ENCODE measurements at regions not wholly inside any gene's neighbourhood (a gene's known extent, or its start where the extent isn't known, plus 50 kb on each side); places are given as distances from the start of the nearest gene placed in this dataset.

- Histone ChIP-seq H2BK15ac (ENCODE audit: low read length) (no peak overlapping the region), H3K56ac (replicated peaks; ENCODE audit: insufficient read length, low read depth, low read length) (no peak overlapping the region), H2AFZ (ENCODE audit: low read length) (no peak overlapping the region), H4K91ac (replicated peaks; ENCODE audit: insufficient read length, low read length) (no peak overlapping the region), H2AK5ac (ENCODE audit: low read depth, low read length) (peak overlapping the region; percentile 10; the same call in 1 of the 2 replicates), H3K9me3 (ENCODE audit: insufficient read depth in 2 of 2, low read depth in 1 of 2, low read length in 1 of 2) (no peaks in the 10 kb centered on the region), H3K23me2 (ENCODE audit: low read depth, low read length) (no peaks in the 10 kb centered on the region; the same call in 1 of the 2 replicates), H3K9ac (replicated peaks in 1 of 4; ENCODE audit: extremely low read depth in 1 of 4, low read depth in 3 of 4, low read length in 3 of 4) (no peak overlapping the region; a peak in 1 of 7 replicates), H4K8ac (ENCODE audit: extremely low read depth, insufficient read depth, low read length) (peak overlapping the region; percentile 19; the same call in 1 of the 2 replicates), H3K23ac (ENCODE audit: insufficient read length) (no peak overlapping the region), H3K79me1 (ENCODE audit: low read depth, low read length) (no peaks in the 10 kb centered on the region), H2BK5ac (ENCODE audit: low read depth, low read length) (no peak overlapping the region), H2BK120ac (replicated peaks; ENCODE audit: low read depth, low read length) (no peak overlapping the region), H3K4me2 (ENCODE audit: insufficient read depth in 1 of 2, low read depth in 2 of 2, low read length in 2 of 2) (no peak overlapping the region; a peak in 1 of 4 replicates), H3K14ac (ENCODE audit: insufficient read length) (no peak overlapping the region), H3K36me3 (ENCODE audit: control insufficient read depth in 2 of 4, insufficient read depth in 4 of 4, low read length in 3 of 4) (no peaks in the 10 kb centered on the region), H3K79me2 (ENCODE audit: control insufficient read depth in 1 of 2, insufficient read depth in 2 of 2, low read length in 2 of 2) (no peaks in the 10 kb centered on the region), H3K4me3 (ENCODE audit: extremely low read depth in 1 of 4, insufficient read depth in 2 of 4, low read depth in 3 of 4, low read length in 4 of 4) (no peak overlapping the region), H3K27ac (ENCODE audit: low read depth, low read length) (no peak overlapping the region), H3K4ac (replicated peaks; ENCODE audit: insufficient read length, low read depth, low read length) (no peak overlapping the region), H3K18ac (ENCODE audit: extremely low read depth, low read length) (no peak overlapping the region), H4K20me1 (replicated peaks in 1 of 2; ENCODE audit: control insufficient read depth in 1 of 2, insufficient read depth in 2 of 2, low read length in 2 of 2) (peaks cover 0 to 1% of the 10 kb centered on the region in 2 experiments), H3K27me3 (replicated peaks in 1 of 4; ENCODE audit: control insufficient read depth in 3 of 4, extremely low read depth in 1 of 4, insufficient read depth in 3 of 4, low read length in 3 of 4) (no peaks in the 10 kb centered on the region; a peak in 1 of 7 replicates), H3K4me1 (replicated peaks in 1 of 4; ENCODE audit: control insufficient read depth in 3 of 4, insufficient read depth in 4 of 4, low read length in 3 of 4) (peaks cover 12 to 34% (median 23%) of the 10 kb centered on the region in 4 experiments), H2BK12ac (ENCODE audit: low read depth, low read length) (peak overlapping the region; percentile 68), H4K5ac (ENCODE audit: insufficient read length, low read depth, low read length) (no peak overlapping the region), H2BK20ac (ENCODE audit: low read length) (peak overlapping the region; percentile 88; the same call in 1 of the 2 replicates)
- ChIA-PET POLR2A (ENCODE audit: partially characterized antibody) (no interaction called here), CTCF (ENCODE audit: partially characterized antibody) (interaction anchor here (0.6 to 8.9 kb wide), 16 partner anchors 8 to 1116 kb away, joined by 3 to 71 read pairs (median 4); no protein-coding TSS in a partner anchor)
- WGBS, 2 experiments (ENCODE audit: extremely low coverage in 1 of 2, insufficient coverage in 1 of 2, insufficient read length in 1 of 2, insufficient replicate concordance in 2 of 2, low coverage in 1 of 2, low lambda C conversion rate in 2 of 2, missing lambda C conversion rate in 1 of 2) = 82% methylated on average over 18 of the region's 21 CpGs; no CpG with 5 or more reads in 1 of the 2 experiments
- no peak for TF ChIP-seq USF2 (IDR thresholded peaks at IDR 0.05; ENCODE audit: low read length)
- TF ChIP-seq SP1 (IDR thresholded peaks at IDR 0.05; ENCODE audit: low read depth, low read length) = no peak
- TF ChIP-seq GTF2F1 (IDR thresholded peaks at IDR 0.05; ENCODE audit: borderline replicate concordance, low read depth, low read length) = no peak
- TF ChIP-seq PHF8 (conservative IDR thresholded peaks at IDR 0.05; ENCODE audit: low read depth, low read length) = no peak
- peak; percentile 92 for TF ChIP-seq KDM1A (IDR thresholded peaks at IDR 0.05; ENCODE audit: borderline replicate concordance, low read length)
- TF ChIP-seq TAF1 (IDR thresholded peaks at IDR 0.05; ENCODE audit: low read depth, low read length) = no peak
- no peak for FAIRE-seq
- DNase-seq (ENCODE audit: low read depth in 1 of 2, low spot score in 2 of 2) = no peak
These were observed 101.5 kb upstream of the CSF3R start for GRCh38 chr1:36583980-36584782.

All from H1 (cell line).